ENCODE measurements at regions not wholly inside any gene's neighbourhood (a gene's known extent, or its start where the extent isn't known, plus 50 kb on each side); places are given as distances from the start of the nearest gene placed in this dataset.
"Not testable (repeated sequence)": the region's sequence is repeated elsewhere in the genome, so short reads cannot be mapped to it uniquely, and the experiment has no call there.

DNA sequence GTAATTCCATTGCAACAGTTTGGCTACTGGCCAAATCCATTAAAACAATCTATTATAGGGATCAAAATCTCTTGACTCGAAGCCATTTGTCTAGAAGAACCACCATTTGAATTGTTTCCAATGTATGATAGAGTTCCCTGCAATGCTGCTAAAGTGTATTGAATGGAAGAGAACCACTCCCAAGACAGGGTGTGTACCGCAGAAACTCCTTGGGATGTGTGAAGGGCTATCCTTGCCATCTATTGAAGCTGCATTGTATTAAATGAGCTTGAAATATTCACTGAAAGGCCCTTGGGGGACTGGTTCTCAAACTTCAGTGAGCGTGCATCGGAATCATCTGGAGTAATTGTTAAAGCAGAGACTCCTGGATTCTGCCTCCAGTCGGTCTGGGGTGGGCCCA, 260.4 kb upstream of the MEIS1 start:
- no peak for DNase-seq (ENCODE audit: low read depth in 2 of 2)

DNA sequence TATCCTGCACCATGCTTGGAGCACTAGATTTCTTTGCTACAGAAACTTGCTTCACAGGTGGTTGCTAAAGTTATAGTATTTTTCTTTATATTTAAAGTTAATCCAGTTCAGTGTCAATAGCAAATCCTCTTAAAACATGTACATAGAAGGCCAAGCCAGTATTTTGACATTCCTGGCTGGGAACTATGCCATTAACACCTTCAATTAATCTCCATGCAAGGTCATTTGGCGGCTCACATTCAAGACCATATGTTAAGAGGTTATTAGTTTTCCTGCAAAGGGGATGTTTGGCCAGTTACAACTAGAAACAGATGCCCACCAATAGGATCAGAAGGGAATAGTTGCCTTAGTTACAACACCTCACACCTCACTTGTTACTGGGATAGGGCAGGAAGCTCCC, 261.3 kb upstream of the MEIS1 start:
- DNase-seq (ENCODE audit: low read depth in 2 of 2), result no peak

DNA sequence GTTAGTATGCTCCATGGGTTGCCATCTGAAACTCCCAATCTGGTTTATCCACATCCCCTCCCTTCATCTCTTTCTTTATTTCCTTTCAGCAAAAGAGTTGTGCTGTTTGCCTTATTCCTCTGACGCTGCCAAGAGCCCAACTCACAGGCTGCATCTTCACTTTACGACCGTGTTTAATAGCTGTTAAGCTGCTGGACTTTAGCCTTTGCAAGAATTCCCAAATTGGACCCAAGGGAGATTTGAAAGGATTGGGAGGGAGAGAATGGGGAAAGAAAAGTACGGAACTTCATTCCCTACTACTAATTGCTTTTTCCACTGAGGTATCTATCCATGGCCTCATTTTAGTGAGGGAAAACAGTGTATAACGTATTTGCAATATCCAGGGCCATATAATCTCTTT, 263.4 kb upstream of the MEIS1 start:
- DNase-seq (ENCODE audit: low read depth in 2 of 2), result no peak

DNA sequence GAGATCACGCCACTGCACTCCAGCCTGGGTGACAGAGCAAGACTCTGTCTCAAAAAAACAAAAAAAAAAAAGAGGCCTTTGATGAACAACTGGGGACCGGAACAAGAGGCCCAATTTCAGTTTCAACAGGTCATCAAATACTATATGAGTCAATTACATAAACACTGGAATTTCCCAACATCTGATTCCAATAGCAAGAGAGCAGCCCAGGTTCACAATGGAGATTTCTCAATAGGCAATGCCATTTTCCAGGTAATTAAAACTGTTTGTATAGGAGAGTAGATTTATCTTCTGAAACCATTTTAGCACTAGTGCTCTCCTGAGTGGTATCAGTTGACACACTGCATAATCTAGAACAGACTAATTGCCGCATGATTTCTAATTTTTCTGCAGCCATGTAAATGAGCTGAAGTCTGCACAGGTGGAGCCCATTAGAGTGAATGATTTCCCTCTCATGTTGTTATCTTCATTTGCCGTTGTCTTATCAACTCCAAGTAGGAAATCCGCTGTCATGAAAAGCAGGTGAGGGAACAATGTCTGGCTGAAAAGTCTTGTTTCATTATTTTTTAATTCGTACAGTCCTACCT, 264.1 kb upstream of the MEIS1 start:
- DNase-seq (ENCODE audit: low read depth in 2 of 2), result no peak

DNA sequence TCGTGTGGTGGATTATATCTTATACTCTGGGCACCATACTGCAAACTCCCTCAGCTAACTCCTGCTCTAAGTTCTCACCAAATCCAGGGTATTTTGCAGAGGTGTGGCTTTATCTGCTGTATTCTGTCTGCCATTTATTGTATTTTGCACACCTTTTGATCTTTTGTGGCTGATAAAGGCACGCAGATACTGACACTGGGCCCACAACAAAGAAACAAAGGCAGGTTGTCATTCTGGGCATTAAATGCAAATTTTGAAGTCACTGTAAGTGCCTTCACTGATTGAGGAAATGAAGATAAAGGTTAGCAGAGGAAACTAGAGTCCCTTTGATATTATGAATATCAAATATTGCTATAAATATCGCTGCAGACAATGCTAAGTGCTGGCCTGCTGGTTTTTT, 265.8 kb upstream of the MEIS1 start:
- DNase-seq (ENCODE audit: low read depth in 2 of 2), result no peak

DNA sequence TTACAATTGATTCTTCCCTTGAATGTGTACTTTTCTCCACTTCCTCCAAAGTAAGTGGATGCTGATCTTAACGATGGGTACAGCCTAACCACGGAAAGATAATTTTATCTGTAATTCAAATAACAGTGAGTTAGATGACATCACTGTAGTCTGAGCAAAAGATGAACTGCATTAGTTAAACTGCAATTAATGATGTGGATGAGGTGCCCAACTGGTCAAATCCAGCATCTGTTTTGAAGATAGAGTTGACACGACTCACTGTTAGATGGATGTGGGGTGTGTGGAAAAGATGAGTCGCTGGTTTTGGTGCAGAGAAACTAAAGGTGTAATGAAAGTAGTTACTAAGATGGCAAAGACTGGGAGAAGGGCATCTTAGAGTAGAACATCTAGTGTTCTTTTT, 270.5 kb upstream of the MEIS1 start:
- DNase-seq (ENCODE audit: low read depth in 2 of 2), result no peak

DNA sequence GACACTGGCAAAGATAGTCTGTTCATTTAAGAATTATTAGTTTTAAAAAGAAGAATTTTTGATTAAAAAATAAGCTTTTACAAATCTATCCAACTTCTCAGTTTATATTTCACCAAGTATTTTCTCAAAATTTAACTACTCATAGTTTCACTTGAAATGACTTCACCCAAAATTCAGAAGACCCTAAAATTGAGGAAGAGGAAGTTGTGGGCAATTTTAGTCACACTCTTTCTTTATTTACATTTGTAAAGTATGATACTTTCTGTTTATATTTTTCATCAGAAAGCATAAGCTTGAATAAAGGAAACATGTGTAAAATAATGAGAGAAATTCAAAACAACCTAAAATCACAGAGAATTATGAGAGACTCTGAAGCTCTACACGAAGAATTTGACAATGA, 278.8 kb upstream of the MEIS1 start:
- DNase-seq (ENCODE audit: low read depth in 2 of 2), result no peak

DNA sequence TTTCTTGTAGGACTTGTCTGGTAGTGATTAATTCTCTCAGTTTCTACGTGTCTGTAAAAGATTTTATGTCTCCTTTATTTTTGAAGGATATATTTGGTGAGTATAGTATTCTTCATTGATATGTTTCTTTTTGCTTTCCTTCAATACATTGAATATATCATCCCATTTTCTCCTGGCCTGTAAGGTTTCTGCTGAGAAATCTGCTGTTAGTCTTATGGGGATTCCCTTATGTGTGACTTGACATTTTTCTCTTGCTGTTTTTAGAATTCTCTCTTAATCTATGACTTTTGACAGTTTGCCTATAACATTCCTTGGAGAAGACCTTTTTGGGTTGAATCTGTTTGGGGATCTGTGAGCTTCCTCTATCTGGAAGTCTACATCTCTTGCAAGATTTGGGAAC, 281.0 kb upstream of the MEIS1 start:
- DNase-seq (ENCODE audit: low read depth in 2 of 2), result no peak

DNA sequence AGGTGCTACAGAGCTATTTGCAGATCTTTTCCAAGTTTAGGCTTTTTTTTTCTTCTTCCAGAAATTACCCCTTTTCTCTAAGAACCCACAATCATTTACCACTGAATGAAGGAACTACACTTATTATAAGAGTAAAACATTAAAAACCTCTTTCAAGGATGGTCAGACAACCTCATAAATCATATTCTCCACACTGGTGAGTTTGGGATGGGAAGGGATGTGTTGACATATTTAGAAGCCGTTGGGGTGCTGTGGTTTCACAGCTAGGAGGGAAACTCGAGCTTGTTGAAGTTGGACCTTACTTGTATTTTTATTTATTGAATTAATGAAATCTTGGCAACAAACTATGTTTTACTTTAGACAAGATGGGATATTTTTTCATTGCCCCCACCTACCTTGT, 289.4 kb upstream of the MEIS1 start:
- no peak for DNase-seq (ENCODE audit: low read depth in 2 of 2)

DNA sequence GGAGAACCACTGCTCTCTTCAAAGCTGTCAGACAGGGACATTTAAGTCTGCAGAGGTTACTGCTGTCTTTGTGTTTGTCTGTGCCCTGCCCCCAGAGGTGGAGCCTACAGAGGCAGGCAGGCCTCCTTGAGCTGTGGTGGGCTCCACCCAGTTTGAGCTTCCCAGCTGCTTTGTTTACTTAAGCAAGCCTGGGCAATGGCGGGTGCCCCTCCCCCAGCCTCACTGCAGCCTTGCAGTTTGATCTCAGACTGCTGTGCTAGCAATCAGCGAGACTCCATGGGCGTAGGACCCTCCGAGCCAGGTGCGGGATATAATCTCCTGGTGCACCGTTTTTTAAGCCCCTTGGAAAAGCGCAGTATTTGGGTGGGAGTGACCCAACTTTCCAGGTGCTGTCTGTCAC, 290.6 kb upstream of the MEIS1 start:
- not testable (repeated sequence) for DNase-seq (ENCODE audit: low read depth in 2 of 2)

DNA sequence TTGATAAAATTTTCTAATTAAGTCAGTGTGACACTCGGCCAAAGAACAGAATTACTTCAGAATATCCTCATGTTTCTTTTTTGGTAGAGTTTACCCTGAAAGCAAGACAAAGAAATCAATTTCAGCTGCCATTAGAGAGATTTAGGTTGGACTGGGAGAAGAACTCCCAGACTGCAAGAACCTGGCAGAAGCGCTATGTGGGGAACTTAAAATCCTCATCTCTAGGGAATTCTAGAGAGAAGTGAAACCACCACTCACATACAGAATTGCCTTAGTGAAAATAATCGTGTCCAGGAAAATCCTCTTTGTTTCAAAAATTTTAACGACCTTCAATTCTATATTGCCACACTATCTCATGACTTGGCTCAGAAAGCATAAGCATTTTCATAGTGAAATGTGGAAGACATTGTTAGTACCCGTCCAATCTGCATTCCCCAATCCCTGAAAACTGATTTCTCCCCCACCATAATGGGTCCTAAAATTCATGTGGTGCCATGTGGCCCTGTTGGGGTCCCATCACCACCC, 297.3 kb upstream of the MEIS1 start:
- no peak for DNase-seq (ENCODE audit: low read depth in 2 of 2)

DNA sequence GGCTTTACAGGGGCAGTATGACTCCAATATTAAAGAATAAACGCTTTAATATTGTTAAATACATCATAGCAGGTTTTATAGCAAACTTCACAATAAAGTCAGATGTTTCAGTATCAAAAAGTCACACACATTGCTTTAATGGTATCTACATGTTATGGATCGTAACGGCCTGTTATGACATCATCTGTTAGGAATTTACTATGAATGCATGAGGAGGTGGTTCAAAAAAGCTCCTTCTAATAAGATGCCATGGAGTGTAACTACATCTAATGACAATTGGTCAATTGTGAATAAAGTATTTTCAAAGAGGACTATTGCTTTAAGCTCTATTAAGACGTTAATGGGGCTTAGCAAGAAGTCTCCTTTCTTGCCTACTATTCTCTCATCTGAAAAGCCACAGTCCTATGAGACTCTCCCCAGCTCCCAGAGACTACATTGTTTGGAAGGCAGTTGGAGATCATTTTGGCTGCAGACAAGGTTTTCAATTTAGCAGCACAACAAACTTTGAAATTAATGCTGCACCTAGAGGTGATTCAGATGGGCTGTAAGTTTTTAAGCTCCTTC, 300.7 kb upstream of the MEIS1 start:
- no peak for DNase-seq (ENCODE audit: low read depth in 2 of 2)

DNA sequence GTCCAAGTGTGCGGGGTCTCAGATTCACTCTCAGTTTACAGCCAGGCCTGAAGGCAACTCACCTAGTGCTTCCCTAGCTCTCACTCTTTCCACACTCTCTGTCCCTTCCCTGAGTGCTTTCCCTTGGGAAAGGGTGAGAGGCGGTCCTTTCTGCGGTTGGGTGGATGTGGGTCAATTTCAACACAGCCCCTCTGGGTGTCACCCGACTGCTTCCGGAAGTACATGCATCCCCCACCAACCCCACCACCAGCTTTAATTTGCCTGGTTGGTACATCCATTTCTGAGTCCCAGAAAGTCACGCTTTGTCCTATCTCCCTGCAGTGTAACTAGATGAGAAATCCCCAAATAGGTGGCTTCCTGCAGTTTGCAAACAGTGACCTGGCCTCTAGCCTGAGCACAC, 307.3 kb upstream of the MEIS1 start:
- no peak for DNase-seq (ENCODE audit: low read depth in 2 of 2)

DNA sequence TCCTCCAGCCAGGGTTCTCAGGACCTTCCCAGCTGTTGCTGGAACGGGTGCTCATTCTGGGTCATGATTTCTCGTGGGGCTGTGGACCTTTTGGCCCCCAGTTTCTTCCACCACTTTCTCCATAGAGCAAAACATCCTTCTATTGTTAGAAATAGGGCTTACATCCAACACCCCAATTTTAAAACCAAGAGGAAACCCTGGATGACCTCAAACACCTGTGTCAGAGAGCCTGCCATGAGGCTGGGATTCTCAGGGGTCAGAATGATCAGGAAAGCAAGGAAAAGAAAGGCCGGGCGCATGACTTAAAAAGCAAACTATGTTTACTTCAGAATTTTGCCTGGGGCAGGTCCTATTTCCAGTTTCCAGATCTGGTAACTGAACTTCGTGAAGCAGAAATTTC, 307.9 kb upstream of the MEIS1 start:
- no peak for DNase-seq (ENCODE audit: low read depth in 2 of 2)

DNA sequence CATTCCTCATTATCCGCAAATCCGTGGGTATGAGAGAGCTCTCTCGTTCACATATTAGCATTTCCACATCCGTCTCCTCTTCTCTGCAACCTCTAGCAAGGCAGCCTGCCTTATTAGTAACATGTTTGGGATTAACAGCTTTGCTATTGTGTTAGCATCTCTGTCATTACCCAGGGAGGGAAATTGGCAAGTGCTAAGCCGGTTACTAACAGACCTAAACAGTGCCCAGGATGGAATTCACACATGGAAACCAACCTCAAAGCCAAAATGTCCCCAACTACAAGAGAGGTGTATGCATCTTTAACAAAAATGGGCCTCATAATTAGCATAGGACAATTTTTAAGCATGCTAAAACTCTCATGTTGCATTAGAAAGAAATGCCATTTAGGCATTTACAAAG, 309.0 kb upstream of the MEIS1 start:
- no peak for DNase-seq (ENCODE audit: low read depth in 2 of 2)

DNA sequence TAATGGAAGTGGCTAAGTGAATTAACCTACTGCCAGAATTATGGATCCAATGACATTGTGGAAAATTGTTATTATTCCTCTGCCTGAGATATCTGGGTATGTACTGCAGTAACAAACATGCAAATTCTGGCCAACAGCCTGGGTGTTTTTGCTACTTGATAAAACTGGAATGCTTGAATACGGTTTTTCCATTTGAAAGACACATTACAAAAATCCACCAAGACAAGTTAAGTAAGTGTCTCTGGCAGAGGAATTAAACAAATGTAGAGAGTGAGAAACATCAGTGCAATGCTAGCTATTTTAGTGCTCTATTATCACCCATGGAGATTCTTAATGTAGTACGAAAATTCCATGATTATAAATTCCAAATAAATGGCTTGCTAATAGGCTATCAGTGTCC, 312.4 kb upstream of the MEIS1 start:
- DNase-seq (ENCODE audit: low read depth in 2 of 2), result no peak

DNA sequence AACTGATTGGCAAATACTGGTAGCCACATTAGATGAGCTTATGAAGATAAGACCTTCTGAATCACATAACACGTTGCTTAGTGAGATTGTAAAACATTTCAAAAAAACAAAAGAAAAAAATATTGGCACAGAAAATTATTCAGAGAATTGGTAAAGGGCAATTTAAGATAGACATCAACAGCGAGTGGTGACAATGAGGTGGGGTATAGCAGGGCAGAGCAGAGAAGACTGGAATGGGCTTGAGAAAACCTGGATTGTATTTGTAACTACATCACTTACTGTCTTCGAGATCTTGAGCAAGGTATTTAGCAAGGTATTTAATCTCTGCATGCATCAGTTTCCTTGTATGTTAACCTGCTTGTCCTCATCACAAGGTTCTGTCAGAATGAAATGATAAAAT, 313.0 kb upstream of the MEIS1 start:
- no peak for DNase-seq (ENCODE audit: low read depth in 2 of 2)

DNA sequence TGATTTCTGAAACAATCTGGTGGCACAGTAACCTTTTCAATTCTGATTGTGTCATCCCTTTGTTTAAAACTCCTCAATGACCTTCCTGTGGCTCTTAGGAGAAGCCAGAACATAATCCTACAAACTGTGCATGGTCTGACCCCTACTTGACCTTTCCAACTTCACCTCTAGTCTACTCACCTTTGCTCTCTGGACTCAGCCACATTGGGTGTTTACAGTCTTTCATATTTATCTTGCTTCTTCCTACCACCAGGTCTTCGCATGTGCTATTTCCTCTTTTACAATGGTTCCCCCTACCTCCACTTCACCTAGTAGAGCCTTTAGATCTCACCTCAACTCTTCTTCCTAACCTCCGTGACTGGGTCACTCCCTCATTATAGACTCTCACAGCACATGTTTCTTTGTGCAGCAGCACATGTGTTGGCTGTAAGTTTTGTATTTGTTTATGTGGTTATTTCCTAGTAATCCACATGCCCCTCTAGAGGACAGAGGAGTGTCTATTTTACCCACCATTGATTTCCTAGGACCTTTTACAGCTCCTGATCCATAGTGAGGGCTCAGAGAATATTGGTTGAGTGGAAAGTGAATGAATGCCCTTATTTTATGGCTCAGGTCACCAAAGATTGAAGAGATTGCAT, 320.8 kb upstream of the MEIS1 start:
- no peak for DNase-seq (ENCODE audit: low read depth in 2 of 2)

DNA sequence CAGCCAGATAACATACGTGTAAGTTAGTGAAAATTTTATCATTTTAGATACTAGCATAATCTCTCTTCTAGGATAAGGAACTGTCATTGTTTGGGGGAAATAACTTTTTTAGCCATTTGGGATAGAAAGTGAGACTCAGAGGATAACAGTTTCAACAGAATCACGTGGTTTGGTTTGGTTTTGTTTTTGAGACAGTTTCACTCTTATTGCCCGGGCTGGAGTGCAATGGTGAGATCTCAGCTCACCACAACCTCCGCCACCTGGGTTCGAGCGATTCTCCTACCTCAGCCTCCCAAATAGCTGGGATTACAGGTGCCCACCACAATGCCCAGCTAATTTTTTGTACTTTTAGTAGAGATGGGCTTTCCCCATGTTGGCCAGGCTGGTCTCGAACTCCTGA, 323.2 kb upstream of the MEIS1 start:
- DNase-seq (ENCODE audit: low read depth in 2 of 2), result no peak

DNA sequence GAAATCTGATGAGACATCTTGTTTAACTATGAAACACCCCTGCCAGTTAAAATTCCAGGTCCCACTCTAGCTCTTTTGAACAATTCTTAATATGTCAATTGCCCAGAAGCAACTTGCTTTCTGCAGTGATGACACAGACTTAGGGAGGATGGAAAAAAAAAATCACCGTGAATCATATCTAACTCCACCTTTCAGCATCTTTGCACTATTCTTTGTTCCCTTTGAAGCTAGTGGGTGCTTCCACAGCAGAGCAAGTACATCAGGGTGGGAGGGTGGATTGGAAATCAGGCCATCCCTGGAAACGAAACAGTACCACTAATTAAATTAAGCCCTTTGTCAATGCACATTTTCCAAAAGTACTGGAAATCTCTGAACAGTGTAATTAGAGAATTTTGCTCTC, 324.3 kb upstream of the MEIS1 start:
- DNase-seq (ENCODE audit: low read depth in 2 of 2), result no peak

DNA sequence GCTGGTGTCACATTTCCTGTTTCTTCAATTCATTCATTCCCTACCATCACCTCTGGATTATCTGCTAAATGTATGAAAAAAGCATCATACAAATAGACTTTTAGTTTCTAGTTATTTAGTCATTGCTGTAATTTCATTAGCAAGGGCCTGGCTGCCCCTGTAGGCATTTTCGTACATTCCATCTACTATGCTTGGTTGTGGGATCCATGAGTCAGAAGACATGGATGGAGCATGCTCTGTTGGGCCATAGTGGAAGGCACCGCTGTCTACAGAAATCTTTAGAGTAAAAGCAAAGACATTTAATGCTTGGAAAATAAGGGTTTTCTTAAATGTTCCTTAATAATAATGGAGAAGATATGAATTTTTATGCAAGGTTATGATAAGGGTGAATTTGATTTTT, 324.8 kb upstream of the MEIS1 start:
- no peak for DNase-seq (ENCODE audit: low read depth in 2 of 2)

DNA sequence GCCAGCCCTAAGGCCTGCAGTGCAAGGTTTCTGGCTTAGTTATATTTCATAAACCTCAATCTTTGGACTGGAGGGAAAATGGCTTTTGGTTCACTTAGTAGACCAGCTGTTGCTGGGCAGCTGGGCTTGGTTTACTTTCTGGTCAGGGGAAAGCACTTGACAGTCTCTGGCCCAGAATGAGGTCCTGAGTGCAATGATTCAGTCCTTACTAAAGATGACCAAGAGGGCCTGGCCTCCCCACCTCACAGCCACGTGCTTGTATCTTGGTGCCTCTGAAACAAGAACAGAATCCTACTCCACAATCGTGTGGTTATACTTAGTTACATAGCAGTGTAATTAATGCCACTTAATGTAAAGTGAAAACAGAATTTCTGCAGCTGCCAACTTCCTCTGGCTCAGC, 325.5 kb upstream of the MEIS1 start:
- DNase-seq (ENCODE audit: low read depth in 2 of 2), result no peak

DNA sequence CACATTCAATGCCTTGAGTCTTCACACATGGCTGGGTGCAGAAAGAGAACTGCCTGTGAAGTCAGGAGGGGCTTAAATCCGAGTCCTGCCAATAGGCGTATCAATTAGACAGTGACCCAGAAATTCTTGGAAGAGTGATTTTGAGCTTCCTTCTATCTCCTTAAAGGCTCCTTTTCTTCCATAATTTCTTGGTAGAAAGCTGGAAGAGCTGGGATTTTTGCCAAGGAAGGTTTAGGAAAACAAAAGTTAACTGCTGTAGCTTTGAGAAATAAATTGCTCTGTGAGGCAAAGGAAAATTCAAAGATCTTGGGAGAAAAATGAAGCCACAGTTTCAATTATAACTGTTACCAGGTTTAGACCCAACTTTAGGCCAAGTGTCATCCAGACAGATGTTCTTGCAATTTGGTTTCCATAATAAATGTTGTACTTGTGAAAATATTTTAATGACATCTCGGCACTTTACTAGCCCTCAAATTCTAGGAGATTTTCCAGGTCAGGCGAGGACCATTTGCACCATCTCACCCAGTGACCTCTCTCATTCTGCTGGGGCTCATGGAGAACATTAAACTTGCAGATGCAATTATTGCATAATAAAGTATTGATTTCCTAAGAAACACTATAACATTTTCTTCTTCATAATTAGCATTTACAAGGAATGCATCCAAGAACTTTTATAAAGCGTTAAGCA, 329.7 kb upstream of the MEIS1 start:
- DNase-seq (ENCODE audit: low read depth in 2 of 2), result no peak
